GOT3 (cell line): ENCODE measurements at regions not wholly inside any gene's neighbourhood (a gene's known extent, or its start where the extent isn't known, plus 50 kb on each side); places are given as distances from the start of the nearest gene placed in this dataset.

Experiments used
- DNase-seq: peaks from one replicate; lab custom pipeline; 2025; ENCODE audit warnings: mixed read lengths; lab: John Stamatoyannopoulos, UW

DNA sequence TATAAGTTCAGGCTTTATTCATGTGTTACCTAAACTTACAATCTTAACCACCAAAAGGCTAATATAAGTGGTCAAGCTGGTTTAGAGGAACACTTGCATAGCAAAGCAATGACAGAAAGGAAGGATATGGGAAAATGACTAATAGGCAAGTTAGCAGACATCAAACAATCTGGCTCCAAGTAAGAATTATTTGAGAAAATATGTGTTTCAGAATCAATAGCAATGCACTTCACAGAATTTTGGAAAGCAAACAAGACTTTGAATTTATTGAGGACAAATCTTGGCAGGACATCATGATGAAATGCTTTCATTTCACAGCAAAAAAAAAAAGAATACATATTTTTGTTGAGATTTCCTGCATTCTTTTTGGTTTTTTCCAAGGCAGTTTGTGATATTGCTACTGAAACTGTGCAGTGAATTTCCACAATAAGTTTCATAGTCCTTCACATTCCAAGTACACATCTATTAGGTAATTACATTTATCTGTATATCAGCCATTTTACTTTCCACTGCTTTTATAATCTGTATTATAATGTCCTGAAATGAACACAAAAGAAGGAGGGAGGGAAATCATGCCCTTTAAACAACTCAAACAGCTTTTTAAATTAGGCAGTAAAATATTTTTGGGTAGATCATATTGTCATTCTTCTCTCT, 417.9 kb downstream of the NR2F1-AS1 start:
- no peak for DNase-seq

DNA sequence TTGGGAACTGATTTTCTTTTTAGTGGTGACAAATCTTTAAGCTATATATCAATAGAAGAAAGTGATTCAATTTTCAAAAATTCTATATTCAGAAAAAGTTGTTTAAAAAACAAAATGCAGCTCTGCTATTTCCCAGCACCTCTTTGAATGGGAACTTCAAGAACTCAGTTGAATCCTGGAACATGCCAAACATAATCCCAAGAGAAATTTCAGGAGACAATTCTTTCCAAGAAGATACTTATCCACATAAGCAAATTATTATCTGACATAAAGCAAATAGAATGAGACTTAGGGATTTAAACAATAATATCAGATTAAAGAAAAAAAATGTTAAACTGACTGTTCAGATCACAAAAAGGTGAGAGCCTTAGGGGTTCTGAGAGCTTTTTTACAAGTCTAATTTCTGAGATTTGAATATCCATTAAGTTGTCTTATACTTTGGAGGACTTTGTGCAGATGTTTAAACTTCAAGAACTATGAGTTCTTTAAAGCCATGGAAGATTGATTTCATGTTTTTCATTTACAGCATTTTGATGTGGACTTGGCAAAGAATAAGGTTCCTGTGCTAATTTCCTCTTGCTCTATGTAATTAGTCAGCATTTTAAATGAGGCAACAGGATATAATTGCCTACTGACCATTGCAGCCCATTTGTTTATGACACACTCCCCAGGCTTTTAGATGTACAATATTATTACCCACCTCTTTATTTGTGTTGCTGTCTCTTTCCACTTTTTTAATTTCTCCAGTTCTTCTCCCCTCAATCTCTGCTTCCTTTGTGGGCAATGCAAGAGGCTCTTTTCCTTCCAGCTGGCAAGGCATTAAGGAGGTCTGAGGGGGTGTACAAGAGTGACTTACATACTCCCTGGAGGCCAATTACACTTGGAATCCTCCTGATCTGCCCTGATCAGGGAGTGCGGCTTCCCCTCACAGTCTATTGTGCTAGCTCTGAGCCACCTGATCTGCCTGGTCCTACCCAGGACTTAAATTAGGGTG, 419.1 kb downstream of the NR2F1-AS1 start:
- DNase-seq: no peak

DNA sequence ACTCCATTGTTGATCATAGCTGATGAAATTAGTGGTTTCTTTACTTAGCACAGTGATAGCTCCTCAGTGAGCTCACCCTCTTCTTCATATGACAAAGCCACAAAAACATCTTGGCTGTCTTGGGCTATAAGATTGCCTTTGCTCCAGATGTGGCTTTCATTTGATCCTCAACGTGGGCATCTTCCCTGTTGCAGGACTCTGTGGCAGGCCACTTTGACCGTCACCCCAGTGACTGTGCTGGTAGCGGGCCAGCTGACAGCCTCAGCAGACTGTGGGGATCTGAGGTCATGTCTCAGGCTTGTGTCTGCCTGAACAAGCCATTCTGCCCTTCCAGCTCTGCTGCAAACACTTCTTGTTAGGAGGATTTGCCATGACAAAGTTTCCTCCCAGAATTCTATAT, 422.2 kb downstream of the NR2F1-AS1 start:
- DNase-seq: no peak

DNA sequence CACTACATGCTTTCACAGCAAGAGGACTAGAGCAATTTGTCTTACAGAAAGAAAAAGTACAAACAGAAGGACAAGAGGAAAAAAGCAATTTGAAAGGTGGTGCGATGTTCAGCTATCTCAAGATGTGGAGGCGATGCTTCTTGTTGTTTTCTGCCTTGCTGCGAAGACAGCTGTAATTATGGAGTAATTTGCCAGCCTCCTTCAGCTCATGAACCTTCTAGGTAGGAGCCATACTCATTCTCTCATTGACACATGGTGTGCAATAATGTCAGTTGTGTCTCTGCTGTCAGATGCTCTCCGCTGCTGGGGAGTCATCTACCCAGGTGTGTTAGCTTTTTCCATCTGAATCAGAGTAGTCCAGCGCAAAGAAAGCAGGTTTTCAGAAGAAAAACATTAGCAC, 424.5 kb downstream of the NR2F1-AS1 start:
- no peak for DNase-seq

DNA sequence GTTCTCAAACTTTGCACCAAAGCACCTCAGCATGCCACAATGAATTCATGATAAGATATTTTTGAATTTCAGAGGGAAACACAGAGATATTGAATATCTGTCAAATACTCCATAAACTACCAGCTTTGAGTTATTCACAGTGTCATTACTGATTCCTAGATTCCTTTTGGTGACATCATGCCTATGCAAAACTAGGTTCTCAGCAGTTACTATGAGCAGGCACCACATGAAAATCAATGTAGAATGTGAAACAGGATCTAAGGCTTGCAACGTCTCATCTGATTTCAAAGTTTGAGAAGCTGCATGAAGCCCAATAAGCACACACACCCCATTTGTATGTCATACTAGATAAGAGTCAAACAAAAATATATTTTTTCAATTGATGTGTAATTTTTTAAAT, 426.5 kb downstream of the NR2F1-AS1 start:
- DNase-seq: no peak

DNA sequence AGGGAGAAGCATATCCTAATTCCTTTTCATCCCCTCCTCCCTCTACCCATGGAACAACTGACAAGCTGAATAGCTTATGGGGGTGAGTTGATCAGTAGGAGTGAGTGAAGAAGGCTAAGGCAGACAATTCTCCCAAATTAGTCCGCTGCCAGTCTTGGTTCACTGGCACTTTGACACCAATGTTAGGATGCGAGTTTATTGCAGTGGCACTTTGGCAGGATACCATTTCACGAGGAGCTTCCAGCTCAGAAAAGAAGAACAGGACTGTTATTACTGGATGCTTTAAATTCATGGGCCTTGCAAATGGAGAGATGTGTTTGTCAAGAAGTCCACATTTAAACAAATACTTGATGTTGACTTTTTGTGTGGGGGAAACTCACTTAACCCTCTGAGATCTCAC, 427.6 kb downstream of the NR2F1-AS1 start:
- no peak for DNase-seq

DNA sequence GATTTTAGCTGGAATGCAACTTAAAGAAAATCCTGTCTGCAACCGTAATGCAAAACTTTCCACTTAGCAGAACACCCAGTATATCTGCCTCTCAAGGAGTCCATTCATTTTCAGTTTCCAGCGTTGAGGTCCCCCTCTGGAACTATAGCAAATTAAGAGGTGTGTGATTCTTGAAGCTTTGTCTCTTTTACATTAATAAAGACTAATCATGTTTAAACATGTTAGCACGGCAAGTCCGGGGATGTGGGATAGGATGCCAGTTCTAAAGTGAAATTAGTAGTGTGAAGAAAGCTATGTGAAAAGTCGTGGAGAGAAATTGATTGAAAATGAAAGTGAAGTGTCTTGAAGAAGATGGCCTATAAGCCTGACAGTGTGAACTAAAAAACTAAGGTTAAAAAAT, 429.1 kb downstream of the NR2F1-AS1 start:
- DNase-seq: no peak

DNA sequence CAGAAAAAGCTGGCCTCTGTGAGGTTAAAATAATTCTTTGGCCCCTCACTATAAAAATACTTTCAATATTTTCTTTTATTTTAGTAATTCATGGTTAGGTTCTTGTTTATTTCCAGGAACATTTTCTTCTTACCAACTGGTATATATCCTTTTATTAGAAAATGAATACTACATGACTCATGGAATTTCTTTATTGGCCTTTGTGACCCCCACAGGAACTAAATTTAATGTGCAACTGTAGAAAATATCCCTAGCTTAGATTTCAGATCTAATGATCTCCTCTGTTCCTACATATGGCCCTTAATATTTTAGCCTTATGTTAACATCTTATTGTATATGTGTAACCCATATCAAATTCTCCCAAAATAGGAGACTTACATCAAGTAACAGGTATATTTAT, 429.9 kb downstream of the NR2F1-AS1 start:
- DNase-seq: no peak

DNA sequence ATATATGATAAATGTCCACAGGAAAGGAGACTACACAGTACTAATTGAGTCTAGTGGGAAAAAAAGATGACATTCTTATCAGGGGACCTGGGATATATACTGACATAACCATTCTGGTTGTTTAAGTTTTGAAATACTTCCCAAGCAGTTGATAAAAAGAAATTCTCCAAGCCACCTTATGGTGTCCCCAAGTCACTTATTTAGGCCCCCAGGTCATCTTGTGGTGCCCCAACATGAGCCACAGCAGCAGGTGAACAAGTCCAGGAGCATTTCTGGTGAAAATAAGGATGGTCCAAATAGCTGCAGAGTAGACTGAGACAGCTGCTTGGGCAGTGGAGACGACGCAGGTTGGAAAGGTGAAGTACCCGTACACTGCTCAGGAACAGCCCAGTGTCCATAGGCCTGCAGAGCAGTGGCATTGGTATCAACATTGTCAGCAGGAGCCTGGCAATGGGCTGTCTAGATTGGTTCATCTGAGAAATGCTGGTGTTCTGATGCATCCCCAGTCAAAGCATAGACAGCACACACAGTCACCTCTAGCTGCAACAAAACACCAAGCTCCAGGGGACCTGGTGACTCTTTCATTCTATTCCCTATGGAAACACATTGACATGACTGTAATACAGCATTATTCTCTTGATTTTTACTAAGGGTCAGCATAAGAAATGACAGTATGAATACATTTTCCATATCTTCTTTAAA, 430.6 kb downstream of the NR2F1-AS1 start:
- DNase-seq: no peak

DNA sequence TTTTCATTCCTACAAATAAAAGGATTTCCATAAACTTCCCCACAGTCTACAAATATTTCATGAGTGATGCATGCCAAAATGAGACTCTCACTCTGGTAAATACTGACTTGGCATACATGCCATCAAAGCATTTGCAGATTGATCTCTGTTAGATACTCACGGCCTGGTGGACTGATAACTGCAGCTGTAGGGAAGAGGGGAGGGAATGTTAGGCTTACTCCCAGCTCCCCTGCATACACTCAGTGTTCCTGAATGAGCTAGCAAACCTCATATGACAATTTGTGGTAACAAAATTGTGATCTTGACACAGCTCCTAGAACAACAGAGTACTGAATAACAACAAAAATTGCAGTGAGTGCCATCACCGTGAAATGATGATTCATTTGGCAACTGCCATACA, 435.3 kb downstream of the NR2F1-AS1 start:
- no peak for DNase-seq

DNA sequence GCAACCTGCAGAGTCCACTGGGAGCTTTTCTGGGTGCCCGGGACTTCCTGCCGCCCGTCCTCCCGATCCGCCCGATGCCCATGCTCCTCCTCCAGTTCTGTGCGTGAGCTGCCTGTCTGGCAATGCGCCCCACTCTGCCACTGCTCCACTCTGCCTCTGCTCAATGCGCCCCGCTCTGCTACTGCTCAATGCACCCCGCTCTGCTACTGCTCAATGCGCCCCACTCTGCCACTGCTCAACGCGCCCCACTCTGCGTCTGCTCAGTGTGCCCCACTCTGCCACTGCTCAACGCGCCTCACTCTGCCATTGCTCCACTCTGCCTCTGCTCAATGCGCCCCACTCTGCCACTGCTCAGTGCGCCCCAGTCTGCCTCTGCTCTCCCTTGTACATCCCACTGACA, 436.0 kb downstream of the NR2F1-AS1 start:
- no peak for DNase-seq

DNA sequence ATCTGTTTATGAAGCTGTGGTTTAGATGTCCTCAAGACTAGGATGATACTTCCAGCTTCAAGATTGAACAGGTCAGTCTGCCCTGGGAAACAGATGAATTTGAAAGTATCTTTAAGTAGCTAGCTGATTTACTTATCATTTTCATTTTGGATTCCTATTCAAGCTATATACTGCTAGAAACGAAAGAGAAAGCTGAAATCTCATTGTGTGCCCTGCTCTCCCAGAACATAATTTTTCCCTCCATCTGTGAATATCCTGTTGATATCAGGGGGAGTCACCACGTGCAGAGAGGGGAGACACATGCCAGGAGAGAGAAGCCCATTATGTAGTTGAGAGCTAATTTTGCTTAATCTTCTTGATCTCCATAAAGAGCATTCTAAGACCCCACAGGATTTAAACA, 439.1 kb downstream of the NR2F1-AS1 start:
- DNase-seq: no peak

DNA sequence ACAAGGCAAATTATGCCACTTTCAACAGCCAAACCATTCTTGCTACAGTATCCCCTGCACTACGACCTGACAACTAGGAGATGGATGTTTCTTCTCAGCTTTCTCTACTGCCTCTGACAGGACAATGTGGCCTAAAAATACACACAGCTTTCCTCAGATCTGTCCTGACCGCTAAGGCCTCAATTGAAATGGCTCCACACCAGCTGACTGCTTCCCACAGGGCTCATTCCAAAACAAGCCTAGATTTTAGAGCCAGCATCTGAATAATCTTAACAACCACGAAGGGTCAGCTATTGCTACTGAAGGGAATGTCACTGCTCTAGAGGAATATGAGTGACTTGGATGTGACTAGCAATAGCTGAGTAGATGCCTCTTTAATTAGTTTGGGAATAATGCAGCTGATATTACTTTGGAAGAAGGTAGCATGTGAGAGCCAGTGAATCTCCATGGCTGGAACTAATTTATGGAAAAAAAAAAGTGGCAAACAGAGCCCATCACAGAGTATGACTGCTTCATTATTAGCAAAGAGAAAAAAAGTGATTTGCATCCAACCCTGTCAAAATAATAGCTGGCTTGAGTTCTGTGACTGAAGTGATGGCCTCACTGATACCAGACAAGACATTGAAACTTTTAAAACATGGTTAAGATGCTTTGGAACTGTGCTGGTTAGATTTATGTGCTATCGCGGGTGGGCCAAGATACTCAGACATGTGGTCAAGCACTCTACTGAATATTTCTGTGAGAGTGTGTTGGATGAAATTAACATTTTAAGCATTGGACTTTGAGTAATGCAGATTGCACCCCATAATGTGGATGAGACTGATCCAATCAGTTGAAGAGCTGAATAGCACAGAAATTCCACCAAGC, 450.2 kb downstream of the NR2F1-AS1 start:
- DNase-seq: no peak

DNA sequence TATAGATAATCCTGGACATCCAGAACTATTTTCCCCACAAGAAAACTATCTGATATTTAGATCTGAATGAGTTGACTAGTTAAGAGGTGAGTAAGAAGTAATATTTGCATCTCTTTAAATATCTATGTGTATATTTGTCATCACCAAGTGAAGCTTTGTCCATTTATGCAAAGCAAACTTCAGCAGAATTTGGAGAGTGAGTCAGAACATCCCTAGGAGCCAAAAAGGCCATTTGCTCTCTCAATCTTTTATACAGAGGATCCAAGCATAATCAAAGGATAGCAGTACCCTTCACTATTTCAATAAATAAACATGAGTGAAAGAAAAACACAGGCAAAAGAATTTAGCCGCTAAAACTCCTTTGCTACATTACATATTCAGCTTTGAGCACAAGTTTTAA, 454.4 kb downstream of the NR2F1-AS1 start:
- DNase-seq: no peak

DNA sequence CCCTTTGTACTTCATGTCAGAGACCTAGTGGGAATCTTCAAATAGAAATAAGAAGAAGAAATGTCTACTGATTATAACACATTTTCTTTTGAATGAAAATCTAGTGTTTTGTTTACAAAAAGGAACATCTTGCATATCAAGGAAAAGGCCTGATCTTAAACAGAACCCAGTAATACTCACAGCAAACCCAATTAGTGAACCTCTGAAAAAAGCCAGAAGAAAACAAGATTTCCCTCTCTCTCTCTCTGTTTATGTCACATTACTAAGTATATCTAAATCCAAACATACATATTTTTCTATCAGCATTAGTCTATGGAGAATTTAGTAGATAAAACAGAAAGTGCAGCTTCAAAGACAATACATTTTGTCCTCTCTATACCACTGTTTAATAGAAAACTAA, 457.9 kb downstream of the NR2F1-AS1 start:
- no peak for DNase-seq

DNA sequence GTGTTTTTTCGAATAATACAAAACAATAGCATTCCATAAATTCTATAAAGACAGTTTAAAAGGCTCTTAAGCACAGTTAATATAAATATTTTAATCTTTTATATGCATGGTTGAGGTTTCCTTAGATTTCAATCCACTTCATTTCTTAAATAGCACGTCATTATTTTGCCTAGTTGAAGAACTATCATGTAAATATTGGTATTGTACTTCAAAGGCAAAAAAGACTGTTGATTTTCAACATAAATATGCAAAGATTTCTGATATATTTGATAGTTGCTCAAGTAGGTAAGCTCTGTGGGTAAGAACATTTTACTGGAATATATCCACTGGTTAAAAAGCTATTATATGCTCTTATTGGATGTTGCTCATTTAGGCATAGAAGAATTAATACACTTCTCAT, 458.6 kb downstream of the NR2F1-AS1 start:
- no peak for DNase-seq

DNA sequence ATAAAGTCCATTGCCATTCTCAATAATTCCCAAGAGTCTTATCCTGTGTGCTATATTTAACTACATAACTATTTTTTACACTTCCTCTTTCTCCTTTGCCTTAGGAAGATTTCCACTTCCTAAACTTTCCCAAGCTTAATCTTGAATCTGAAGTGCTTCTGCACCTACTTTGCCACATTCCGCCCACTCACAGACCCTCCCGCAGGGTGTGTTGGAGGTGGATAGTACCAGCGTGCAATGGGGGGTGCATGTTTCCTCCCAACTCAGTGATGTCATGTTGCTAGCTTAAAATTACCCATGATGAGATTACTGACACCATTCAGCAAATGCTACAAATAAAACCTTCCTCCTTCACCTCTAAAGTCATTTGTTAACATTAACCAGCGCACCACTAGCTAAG, 460.2 kb downstream of the NR2F1-AS1 start:
- DNase-seq: no peak

DNA sequence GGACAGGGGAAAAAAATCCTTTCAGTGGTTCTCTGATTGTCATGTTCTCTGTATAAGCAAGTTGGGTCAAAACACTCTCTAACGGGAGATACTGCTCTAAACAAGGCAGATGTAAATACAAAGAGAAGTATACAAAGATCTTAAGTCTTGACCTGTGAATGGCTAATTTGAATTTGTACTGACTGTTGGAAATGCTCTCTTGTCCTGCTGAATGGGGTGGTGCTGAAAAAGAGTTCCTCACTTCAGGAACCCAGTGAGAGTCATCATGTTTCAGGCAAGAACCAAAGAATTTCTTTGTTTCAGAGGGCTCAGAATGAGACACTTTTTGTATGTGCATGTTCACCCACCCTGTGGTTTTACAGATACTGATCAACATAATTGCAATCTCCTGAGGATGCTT, 461.0 kb downstream of the NR2F1-AS1 start:
- no peak for DNase-seq

DNA sequence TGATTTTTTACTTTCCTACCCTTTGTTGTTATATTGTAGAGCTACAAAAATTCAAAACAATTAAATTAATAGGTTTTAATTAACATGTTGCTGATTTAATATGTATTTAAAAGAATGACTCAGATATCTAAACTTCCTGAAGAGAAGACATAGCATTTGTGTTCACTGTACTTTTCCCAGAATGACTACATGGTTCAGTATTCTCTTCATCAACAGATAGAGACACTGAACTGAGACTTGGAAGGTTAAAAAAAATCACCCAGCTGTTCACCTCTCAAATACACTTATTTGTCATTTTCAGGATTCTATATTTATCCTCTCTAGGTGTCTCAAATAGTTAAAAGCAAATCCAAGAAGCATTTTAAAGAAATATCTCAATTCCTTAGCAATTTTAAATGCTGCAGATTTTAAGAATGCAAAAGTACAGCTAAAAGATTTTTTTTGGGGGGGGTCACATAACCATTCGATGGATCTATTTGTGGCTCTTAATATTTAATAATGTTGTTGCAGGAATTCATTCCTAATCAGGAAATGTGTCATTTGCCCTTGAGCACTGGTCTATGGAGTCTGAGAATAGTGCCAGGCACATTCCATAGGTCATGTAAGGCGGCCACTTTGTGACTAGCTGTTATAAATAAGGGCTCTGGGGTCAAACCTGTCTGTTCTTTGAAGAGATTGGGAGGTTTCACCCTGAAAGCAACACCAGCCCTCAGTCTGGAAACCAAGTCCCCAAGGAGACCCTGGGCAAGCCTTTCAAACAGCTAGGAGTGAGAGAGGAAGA, 463.1 kb downstream of the NR2F1-AS1 start:
- DNase-seq: no peak

DNA sequence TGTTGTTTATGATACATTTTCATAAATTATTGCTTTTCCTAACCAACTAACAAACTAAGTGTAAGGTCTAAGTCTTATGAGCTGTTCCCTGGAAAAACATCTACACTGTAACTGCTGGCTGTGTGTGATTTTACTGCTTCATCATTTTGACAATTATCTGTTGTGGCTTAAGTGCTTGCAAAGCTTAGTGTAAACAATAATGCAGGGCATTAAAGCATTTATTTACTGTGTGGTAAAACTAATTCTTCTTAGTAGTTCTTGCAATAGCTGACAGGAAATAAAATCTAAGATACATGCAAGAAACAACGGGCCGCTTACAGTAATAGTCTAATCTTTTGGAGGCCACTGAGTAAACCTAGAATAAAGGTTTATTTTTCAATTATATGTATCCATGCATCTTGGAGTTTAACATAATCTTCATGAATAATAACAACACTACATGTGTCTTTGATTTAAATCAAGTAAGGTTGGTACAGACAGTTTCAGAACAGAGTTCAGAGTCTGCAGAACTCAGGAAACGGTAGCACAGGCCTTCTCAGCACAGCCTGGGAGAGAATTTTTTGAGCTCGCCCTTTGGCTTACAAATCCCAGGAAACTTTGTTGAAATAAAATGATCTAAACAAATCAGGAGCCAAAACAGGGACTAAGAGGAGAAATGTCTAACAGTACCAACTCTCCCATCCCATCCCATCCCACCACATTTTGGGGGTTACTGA, 473.1 kb downstream of the NR2F1-AS1 start:
- DNase-seq: no peak
